DOHH2 (cell line): ENCODE measurements at regions not wholly inside any gene's neighbourhood (a gene's known extent, or its start where the extent isn't known, plus 50 kb on each side); places are given as distances from the start of the nearest gene placed in this dataset.
A peak's percentile ranks its signal among the peaks of the same experiment; 100 is the strongest.
"Not testable (repeated sequence)": the region's sequence is repeated elsewhere in the genome, so short reads cannot be mapped to it uniquely, and the experiment has no call there.

Experiments
- H3F3A ChIP-seq: fragments of 200-600 bp; sonication (generic), shearing (Covaris generic); 2 replicates; pipeline ENCODE4 v1.6.0; 2016; ENCODE audit warnings: antibody characterized with exemption, mild to moderate bottlenecking; ENCODE audit not compliant: control insufficient read depth, insufficient read depth
- H3K27ac ChIP-seq: fragments of 200-600 bp; sonication (generic); 2 replicates; pipeline ENCODE4 v1.5.1; 2014; ENCODE audit warnings: low read depth, mild to moderate bottlenecking, low read length, moderate library complexity
- H3K27me3 ChIP-seq: fragments of 200-600 bp; sonication (generic); 2 replicates; pipeline ENCODE4 v1.6.1; 2014; ENCODE audit warnings: mild to moderate bottlenecking, low read length, mixed read lengths; ENCODE audit not compliant: control insufficient read depth
- H3K36me3 ChIP-seq: fragments of 200-600 bp; sonication (generic); 2 replicates; pipeline ENCODE4 v1.6.1; 2014; ENCODE audit warnings: mild to moderate bottlenecking, low read length, moderate library complexity, mixed read lengths; ENCODE audit not compliant: control insufficient read depth
- H3K4me1 ChIP-seq: fragments of 200-600 bp; sonication (generic); 2 replicates; pipeline ENCODE4 v1.6.1; 2014; ENCODE audit warnings: mild to moderate bottlenecking, low read length, mixed read lengths; ENCODE audit not compliant: control insufficient read depth
- H3K4me2 ChIP-seq: fragments of 200-600 bp; sonication (generic); 2 replicates; pipeline ENCODE4 v1.6.0; 2014; ENCODE audit warnings: mild to moderate bottlenecking, low read length, moderate library complexity
- H3K4me3 ChIP-seq: fragments of 200-600 bp; sonication (generic); 2 replicates; pipeline ENCODE4 v1.5.1; 2014; ENCODE audit warnings: mild to moderate bottlenecking, low read length, mixed read lengths
- H3K79me2 ChIP-seq: fragments of 200-600 bp; sonication (generic); 2 replicates; pipeline ENCODE4 v1.6.1; 2014; ENCODE audit warnings: mild to moderate bottlenecking, low read length, mixed read lengths; ENCODE audit not compliant: control insufficient read depth
- H3K9me2 ChIP-seq: fragments of 200-600 bp; sonication (generic); replicated peaks from 2 replicates; pipeline ENCODE4 v1.6.1; 2014; ENCODE audit warnings: mild to moderate bottlenecking, low read length, mixed read lengths; ENCODE audit not compliant: control insufficient read depth
- H3K9me3 ChIP-seq: fragments of 200-600 bp; sonication (generic); 2 replicates; pipeline ENCODE4 v1.6.1; 2014; ENCODE audit warnings: antibody characterized with exemption, low read length, mixed read lengths; ENCODE audit not compliant: control insufficient read depth, insufficient read depth
- H4K20me1 ChIP-seq: fragments of 200-600 bp; sonication (generic); 2 replicates; pipeline ENCODE4 v1.6.0; 2014; ENCODE audit warnings: low read depth, mild to moderate bottlenecking, antibody characterized with exemption, low read length, moderate library complexity; ENCODE audit not compliant: control insufficient read depth, insufficient read depth
- CTCF ChIP-seq: fragments of 200-600 bp; sonication (generic); IDR thresholded peaks from one replicate; pipeline ENCODE4 v1.5.1; 2014; ENCODE audit warnings: antibody characterized with exemption, mild to moderate bottlenecking, low read depth, low read length; ENCODE audit not compliant: poor library complexity, severe bottlenecking
- EZH2phosphoT487 ChIP-seq: fragments of 200-600 bp; sonication (generic); IDR thresholded peaks from 2 replicates; pipeline ENCODE4 v1.6.1; 2017; ENCODE audit warnings: borderline replicate concordance, mild to moderate bottlenecking, antibody characterized with exemption, low read length, moderate library complexity, mixed read lengths

GRCh38 chr10:84739641-84740040 lies 411.3 kb downstream of the CCSER2 start:
- H3K27me3 ChIP-seq = no peaks in the 10 kb centered on the region
- no peaks in the 10 kb centered on the region for H3K9me3 ChIP-seq
- no peak overlapping the region for H3K27ac ChIP-seq
- H3F3A ChIP-seq = no peaks in the 10 kb centered on the region
- no peak overlapping the region for H3K4me2 ChIP-seq
- no peaks in the 10 kb centered on the region for H3K79me2 ChIP-seq
- TF ChIP-seq EZH2phosphoT487 = no peak
- no peak for TF ChIP-seq CTCF
- H3K4me3 ChIP-seq = no peak overlapping the region
- H3K4me1 ChIP-seq = no peaks in the 10 kb centered on the region
- H4K20me1 ChIP-seq = no peaks in the 10 kb centered on the region
- no peaks in the 10 kb centered on the region for H3K36me3 ChIP-seq
- no peaks in the 10 kb centered on the region for H3K9me2 ChIP-seq

DNA sequence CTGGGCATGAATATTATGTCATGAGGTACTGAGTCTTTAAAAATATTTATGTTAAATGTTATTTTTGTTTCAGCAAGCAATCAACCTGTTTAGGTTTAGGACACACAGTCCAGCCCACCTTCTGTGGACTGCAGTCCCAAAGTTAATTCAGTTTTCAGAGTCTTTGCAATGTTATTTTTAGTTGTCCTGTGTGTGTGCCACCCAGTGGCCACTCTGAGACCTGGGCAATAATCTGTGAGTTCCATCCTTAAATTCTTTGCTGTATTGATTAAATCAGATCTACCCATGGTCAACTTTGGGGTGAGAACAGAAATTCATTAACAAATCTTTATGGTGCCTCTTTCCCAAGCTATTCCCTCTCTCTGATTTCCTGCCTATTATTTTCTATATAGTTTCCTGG lies 415.1 kb downstream of the CCSER2 start:
- TF ChIP-seq CTCF (peak; percentile 33), EZH2phosphoT487 (no peak)
- no peaks in the 10 kb centered on the region for H3K79me2 ChIP-seq
- no peaks in the 10 kb centered on the region for H3K9me2 ChIP-seq
- no peak overlapping the region for H3K27ac ChIP-seq
- H3K4me3 ChIP-seq = no peak overlapping the region
- no peaks in the 10 kb centered on the region for H3K36me3 ChIP-seq
- no peaks in the 10 kb centered on the region for H3F3A ChIP-seq
- H3K4me1 ChIP-seq = no peaks in the 10 kb centered on the region
- H3K27me3 ChIP-seq = no peaks in the 10 kb centered on the region
- H3K4me2 ChIP-seq = no peak overlapping the region
- H3K9me3 ChIP-seq = no peaks in the 10 kb centered on the region
- no peaks in the 10 kb centered on the region for H4K20me1 ChIP-seq

GRCh38 chr10:84755311-84755710 lies 426.9 kb downstream of the CCSER2 start:
- Histone ChIP-seq H3K79me2 (no peaks in the 10 kb centered on the region), H3K36me3 (no peaks in the 10 kb centered on the region), H3K27ac (no peak overlapping the region), H3K27me3 (no peaks in the 10 kb centered on the region; the same call in 1 of the 2 replicates), H3F3A (no peaks in the 10 kb centered on the region), H3K9me2 (no peaks in the 10 kb centered on the region), H3K4me1 (no peaks in the 10 kb centered on the region), H3K9me3 (no peaks in the 10 kb centered on the region), H4K20me1 (no peaks in the 10 kb centered on the region), H3K4me3 (no peak overlapping the region), H3K4me2 (no peak overlapping the region)
- no peak for TF ChIP-seq EZH2phosphoT487
- no peak for TF ChIP-seq CTCF

DNA sequence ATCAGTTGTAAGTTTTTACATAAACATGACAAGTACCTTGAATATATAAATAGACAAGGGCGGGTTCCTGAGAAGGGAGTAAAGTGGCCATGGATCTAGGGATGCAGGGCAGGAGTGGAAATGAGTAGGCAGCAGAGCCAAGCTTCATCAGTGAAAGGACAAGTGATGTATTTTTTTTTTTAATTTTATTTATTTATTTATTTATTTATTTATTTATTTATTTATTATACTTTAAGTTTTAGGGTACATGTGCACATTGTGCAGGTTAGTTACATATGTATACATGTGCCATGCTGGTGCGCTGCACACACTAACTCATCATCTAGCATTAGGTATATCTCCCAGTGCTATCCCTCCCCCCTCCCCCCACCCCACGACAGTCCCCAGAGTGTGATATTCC lies 428.3 kb downstream of the CCSER2 start:
- H3K79me2 ChIP-seq, H3K4me3 ChIP-seq, H3K27me3 ChIP-seq, H3K9me3 ChIP-seq, H3K27ac ChIP-seq, H3K4me2 ChIP-seq, H3K4me1 ChIP-seq, H4K20me1 ChIP-seq, H3K36me3 ChIP-seq, H3K9me2 ChIP-seq, H3F3A ChIP-seq: not testable (repeated sequence)

- not testable (repeated sequence) for H3F3A ChIP-seq, H3K4me2 ChIP-seq, H3K9me3 ChIP-seq
These were observed 433.7 kb downstream of the CCSER2 start for GRCh38 chr10:84761994-84762614.

More at GRCh38 chr10:84761994-84762614, 433.7 kb downstream of the CCSER2 start:
- H3K4me3 ChIP-seq, H3K9me2 ChIP-seq, H4K20me1 ChIP-seq, H3K4me1 ChIP-seq, H3K36me3 ChIP-seq, H3K27me3 ChIP-seq, H3K79me2 ChIP-seq, H3K27ac ChIP-seq: not testable (repeated sequence)
